IMR-90 (cell line): ENCODE measurements at regions not wholly inside any gene's neighbourhood (a gene's known extent, or its start where the extent isn't known, plus 50 kb on each side); places are given as distances from the start of the nearest gene placed in this dataset.

Experiments used
- ATAC-seq: fragments of 200-7000 bp; cut with Tn5 transposase; 2 replicates; pipeline ENCODE4 v1.9.1; 2020; ENCODE audit warnings: low read depth, mild to moderate bottlenecking, moderate library complexity
- BruUV-seq: library from RNA; stranded (reverse); fragments of 400-500 nt; replicated peaks from 2 replicates; lab custom pipeline; 2021; lab: Mats Ljungman, UMichigan
- CTCF ChIA-PET: fragments of 300-600 bp; formaldehyde crosslinking; extraction: SDS; loops from one replicate; lab custom pipeline; 2021; ENCODE audit warnings: antibody characterized with exemption; lab: Yijun Ruan, JAX
- POLR2A ChIA-PET: fragments of 300-600 bp; sonication (Branson Sonifier 250); formaldehyde crosslinking; loops from one replicate; lab custom pipeline; 2022; ENCODE audit warnings: antibody characterized with exemption; ENCODE audit not compliant: unreplicated experiment; lab: Charles Lee
- DNase-seq: peaks from one replicate; pipeline ENCODE4 v3.0.0; 2013
- H2AFZ ChIP-seq: replicated peaks from 2 replicates; pipeline ENCODE3; 2013; ENCODE audit warnings: low read length, mild to moderate bottlenecking; ENCODE audit not compliant: poor library complexity
- H2AK5ac ChIP-seq: 2 replicates; pipeline ENCODE4 v1.6.1; 2013; ENCODE audit warnings: low read depth, low read length, inconsistent platforms
- H2AK9ac ChIP-seq: replicated peaks from 2 replicates; pipeline ENCODE3; 2013; ENCODE audit warnings: mild to moderate bottlenecking, low read depth, low read length, moderate library complexity; ENCODE audit not compliant: poor library complexity
- H2BK120ac ChIP-seq: 2 replicates; pipeline ENCODE4 v1.6.1; 2013; ENCODE audit warnings: low read depth, low read length, inconsistent platforms
- H2BK15ac ChIP-seq: 3 replicates; pipeline ENCODE4 v1.6.1; 2013; ENCODE audit warnings: low read depth, low read length, inconsistent platforms
- H2BK20ac ChIP-seq: 2 replicates; pipeline ENCODE4 v1.6.1; 2013; ENCODE audit warnings: low read depth, mild to moderate bottlenecking, inconsistent platforms, low read length, moderate library complexity
- H2BK5ac ChIP-seq: 2 replicates; pipeline ENCODE4 v1.6.1; 2013; ENCODE audit warnings: mild to moderate bottlenecking, low read depth, low read length, inconsistent platforms; ENCODE audit not compliant: poor library complexity, severe bottlenecking
- H3K14ac ChIP-seq: replicated peaks from 2 replicates; pipeline ENCODE4 v1.6.1; 2013; ENCODE audit warnings: low read depth, low read length, inconsistent platforms
- H3K18ac ChIP-seq: 2 replicates; pipeline ENCODE4 v1.6.1; 2013; ENCODE audit warnings: low read depth, low read length, control low read depth
- H3K23ac ChIP-seq: 2 replicates; pipeline ENCODE4 v1.6.1; 2013; ENCODE audit warnings: low read depth, low read length, inconsistent platforms
- H3K27ac ChIP-seq: 2 replicates; pipeline ENCODE4 v1.5.1; 2013; ENCODE audit warnings: mild to moderate bottlenecking, control low read depth, low read length; ENCODE audit not compliant: insufficient read depth
- H3K27me3 ChIP-seq: 2 replicates; pipeline ENCODE4 v1.6.1; 2013; ENCODE audit warnings: low read length; ENCODE audit not compliant: control insufficient read depth, insufficient read depth
- H3K36me3 ChIP-seq: 2 replicates; pipeline ENCODE4 v1.6.1; 2013; ENCODE audit warnings: low read length, mixed read lengths; ENCODE audit not compliant: control insufficient read depth, insufficient read depth
- H3K4ac ChIP-seq: 2 replicates; pipeline ENCODE4 v1.6.1; 2013; ENCODE audit warnings: low read depth, low read length, inconsistent platforms
- H3K4me1 ChIP-seq: 2 replicates; pipeline ENCODE4 v1.6.1; 2013; ENCODE audit warnings: low read length, mixed read lengths; ENCODE audit not compliant: control insufficient read depth, insufficient read depth
- H3K4me2 ChIP-seq: 2 replicates; pipeline ENCODE4 v1.6.1; 2013; ENCODE audit warnings: low read depth, mild to moderate bottlenecking, control low read depth, low read length, moderate library complexity
- H3K4me3 ChIP-seq: 2 replicates; pipeline ENCODE4 v1.5.1; 2013; ENCODE audit warnings: low read depth, mild to moderate bottlenecking, control low read depth, low read length, moderate library complexity; ENCODE audit not compliant: insufficient read depth
- H3K56ac ChIP-seq: 2 replicates; pipeline ENCODE4 v1.6.1; 2013; ENCODE audit warnings: low read length, inconsistent platforms; ENCODE audit not compliant: insufficient read depth; ENCODE audit errors: extremely low read depth
- H3K79me1 ChIP-seq, 2 experiments: 2 replicates each; pipeline ENCODE4 v1.6.1; 2013; ENCODE audit warnings: low read length in 2 of 2, inconsistent platforms in 1 of 2, low read depth in 1 of 2
- H3K9ac ChIP-seq: 2 replicates; pipeline ENCODE4 v1.6.1; 2013; ENCODE audit warnings: low read depth, low read length, control low read depth
- H3K9me1 ChIP-seq: 2 replicates; pipeline ENCODE4 v1.6.1; 2013; ENCODE audit warnings: low read length, inconsistent platforms; ENCODE audit not compliant: insufficient read depth
- H3K9me3 ChIP-seq: 2 replicates; pipeline ENCODE4 v1.6.1; 2013; ENCODE audit warnings: low read length; ENCODE audit not compliant: control insufficient read depth, insufficient read depth
- H4K20me1 ChIP-seq: 2 replicates; pipeline ENCODE4 v1.6.1; 2013; ENCODE audit warnings: low read length, inconsistent platforms; ENCODE audit not compliant: insufficient read depth
- H4K5ac ChIP-seq: 2 replicates; pipeline ENCODE4 v1.6.1; 2013; ENCODE audit warnings: mild to moderate bottlenecking, low read depth, low read length, control low read depth
- H4K8ac ChIP-seq, 2 experiments: 2 replicates each; pipeline ENCODE4 v1.6.1; 2013; ENCODE audit warnings: low read depth in 2 of 2, low read length in 2 of 2, control low read depth in 1 of 2, inconsistent platforms in 1 of 2
- H4K91ac ChIP-seq: 2 replicates; pipeline ENCODE4 v1.6.1; 2013; ENCODE audit warnings: low read depth, low read length, inconsistent platforms; ENCODE audit not compliant: insufficient read depth
- CEBPB ChIP-seq: IDR thresholded peaks from 2 replicates; pipeline ENCODE4 v1.6.1; 2012; ENCODE audit warnings: low read depth, low read length, improper control_type of control experiment
- CHD1 ChIP-seq: IDR thresholded peaks from 2 replicates; pipeline ENCODE4 v1.6.1; 2012; ENCODE audit warnings: low read depth, low read length, improper control_type of control experiment
- CTCF ChIP-seq: conservative IDR thresholded peaks from 2 replicates; pipeline ENCODE4 v1.5.1; 2012; ENCODE audit warnings: mild to moderate bottlenecking, low read depth, low read length, improper control_type of control experiment
- FOS ChIP-seq: fragments of 150-350 bp; IDR thresholded peaks from 2 replicates; pipeline ENCODE4 v1.6.1; 2016; ENCODE audit warnings: low read depth, low read length
- MAFK ChIP-seq: IDR thresholded peaks from 2 replicates; pipeline ENCODE4 v1.6.1; 2012; ENCODE audit warnings: low read depth, low read length, improper control_type of control experiment
- MAZ ChIP-seq: IDR thresholded peaks from 2 replicates; pipeline ENCODE4 v1.6.1; 2012; ENCODE audit warnings: low read depth, mild to moderate bottlenecking, low read length, improper control_type of control experiment, moderate library complexity, borderline replicate concordance
- MXI1 ChIP-seq: IDR thresholded peaks from 2 replicates; pipeline ENCODE4 v1.6.1; 2012; ENCODE audit warnings: low read depth, mild to moderate bottlenecking, low read length, moderate library complexity, borderline replicate concordance
- NFE2L2 ChIP-seq: fragments of 150-350 bp; IDR thresholded peaks from 2 replicates; pipeline ENCODE4 v1.6.1; 2016; ENCODE audit warnings: low read depth, mild to moderate bottlenecking, low read length
- POLR2A ChIP-seq: IDR thresholded peaks from 2 replicates; pipeline ENCODE4 v1.6.1; 2012; ENCODE audit warnings: mild to moderate bottlenecking, low read depth, low read length
- RAD21 ChIP-seq: IDR thresholded peaks from 2 replicates; pipeline ENCODE4 v1.6.1; 2012; ENCODE audit warnings: low read length, improper control_type of control experiment
- RCOR1 ChIP-seq: IDR thresholded peaks from 2 replicates; pipeline ENCODE4 v1.6.1; 2012; ENCODE audit warnings: mild to moderate bottlenecking, low read length, improper control_type of control experiment; ENCODE audit not compliant: insufficient replicate concordance
- RFX5 ChIP-seq: IDR thresholded peaks from 2 replicates; pipeline ENCODE4 v1.8.0; 2012; ENCODE audit warnings: low read depth, mild to moderate bottlenecking, low read length, moderate library complexity
- SMC3 ChIP-seq: fragments of 150-350 bp; IDR thresholded peaks from 2 replicates; pipeline ENCODE4 v1.6.1; 2016; ENCODE audit warnings: low read depth, mild to moderate bottlenecking, antibody characterized with exemption, low read length, moderate library complexity
- USF2 ChIP-seq: fragments of 150-350 bp; IDR thresholded peaks from 2 replicates; pipeline ENCODE4 v1.6.1; 2017; ENCODE audit warnings: mild to moderate bottlenecking, antibody characterized with exemption, low read length, low read depth
- dilution Hi-C: fragments of 300-500 bp; cut with HindIII; formaldehyde crosslinking; loops from one replicate; pipeline ENCODE4 v1.14.3; 2018; ENCODE audit warnings: low sequenced_read_pairs; ENCODE audit not compliant: unreplicated experiment
- in situ Hi-C: fragments of 300-500 bp; cut with MboI; formaldehyde crosslinking; loops from 3 replicates; pipeline ENCODE4 v1.14.3; 2019; ENCODE audit warnings: low sequenced_read_pairs, inconsistent platforms, mixed read lengths
- intact Hi-C: fragments of 100-400 bp; cut with micrococcal nuclease; formaldehyde crosslinking; loops from 2 replicates; pipeline ENCODE4 v1.10.0; 2022
- TF ChIP-seq, protein P1 (sequence below): fragments of 150-350 bp; IDR thresholded peaks from 2 replicates; pipeline ENCODE4 v1.6.1; 2016; ENCODE audit warnings: low read depth, mild to moderate bottlenecking, low read length, moderate library complexity, borderline replicate concordance

DNA sequence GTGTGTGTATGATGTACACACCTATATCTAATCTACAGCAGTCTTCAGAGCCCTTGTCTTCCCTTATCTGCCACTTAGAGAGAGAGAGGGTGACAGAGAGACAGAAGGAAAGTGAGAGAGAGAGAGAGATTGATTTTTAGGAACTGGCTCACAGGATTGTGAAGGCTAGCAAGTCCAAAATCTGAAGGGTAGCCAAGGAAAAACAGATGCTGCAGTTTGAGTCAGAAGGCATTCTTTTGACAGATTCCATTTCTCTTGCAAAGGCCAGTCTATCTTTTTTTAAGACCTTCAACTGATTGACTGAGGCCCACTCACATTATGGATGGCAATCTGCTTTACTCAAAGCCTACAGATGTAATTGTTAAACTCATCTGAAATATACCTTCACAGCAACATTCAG lies 664.0 kb upstream of the IGFBP7 start:
- ATAC-seq = no peak
- ChIA-PET POLR2A (no interaction called here), CTCF (no interaction called here)
- Histone ChIP-seq H3K18ac (no peak overlapping the region), H4K91ac (no peak overlapping the region), H4K20me1 (no peaks in the 10 kb centered on the region), H3K56ac (no peak overlapping the region), H2AK5ac (no peak overlapping the region), H2AK9ac (no peak overlapping the region), H3K9me3 (peaks cover 7% of the 10 kb centered on the region; the same call in 1 of the 2 replicates), H3K9ac (no peak overlapping the region), H3K23ac (no peak overlapping the region), H2BK120ac (no peak overlapping the region), H2AFZ (no peak overlapping the region), H3K14ac (no peak overlapping the region), H3K9me1 (no peaks in the 10 kb centered on the region), H3K4me2 (no peak overlapping the region), H3K4me1 (no peaks in the 10 kb centered on the region), H3K36me3 (no peaks in the 10 kb centered on the region), H2BK20ac (no peak overlapping the region), H4K5ac (no peak overlapping the region), H3K27ac (no peak overlapping the region), H2BK5ac (no peak overlapping the region), H2BK15ac (no peak overlapping the region), H3K4me3 (no peak overlapping the region), H3K4ac (no peak overlapping the region), H3K79me1 (no peaks in the 10 kb centered on the region), H4K8ac (no peak overlapping the region), H3K27me3 (no peaks in the 10 kb centered on the region)
- no TSS peak for BruUV-seq
- TF ChIP-seq NFE2L2 = no peak
- TF ChIP-seq CEBPB = no peak
- no peak for TF ChIP-seq MAZ
- no peak for TF ChIP-seq MXI1
- TF ChIP-seq, protein P1, sequence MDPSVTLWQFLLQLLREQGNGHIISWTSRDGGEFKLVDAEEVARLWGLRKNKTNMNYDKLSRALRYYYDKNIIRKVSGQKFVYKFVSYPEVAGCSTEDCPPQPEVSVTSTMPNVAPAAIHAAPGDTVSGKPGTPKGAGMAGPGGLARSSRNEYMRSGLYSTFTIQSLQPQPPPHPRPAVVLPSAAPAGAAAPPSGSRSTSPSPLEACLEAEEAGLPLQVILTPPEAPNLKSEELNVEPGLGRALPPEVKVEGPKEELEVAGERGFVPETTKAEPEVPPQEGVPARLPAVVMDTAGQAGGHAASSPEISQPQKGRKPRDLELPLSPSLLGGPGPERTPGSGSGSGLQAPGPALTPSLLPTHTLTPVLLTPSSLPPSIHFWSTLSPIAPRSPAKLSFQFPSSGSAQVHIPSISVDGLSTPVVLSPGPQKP = no peak
- TF ChIP-seq MAFK = no peak
- no peak for TF ChIP-seq RFX5
- no peak for TF ChIP-seq SMC3
- no peak for TF ChIP-seq USF2
- TF ChIP-seq CHD1 = no peak
- TF ChIP-seq RCOR1 = no peak
- TF ChIP-seq POLR2A = no peak
- no peak for TF ChIP-seq CTCF
- TF ChIP-seq FOS = no peak
- no peak for TF ChIP-seq RAD21
- in situ Hi-C loops = no loop called here
- dilution Hi-C loops = no loop called here
- intact Hi-C loops = no loop called here
- DNase-seq = no peak
